Endothelial cell of umbilical vein (primary cell): ENCODE measurements at regions not wholly inside any gene's neighbourhood (a gene's known extent, or its start where the extent isn't known, plus 50 kb on each side); places are given as distances from the start of the nearest gene placed in this dataset.

Source experiments
- CTCF ChIP-seq, 2 donors: IDR thresholded peaks; 1 replicate in 1 of 2; 2 replicates in 1 of 2; pipeline ENCODE4 v1.5.1; 2011; ENCODE audit warnings: low read length in 2 of 2, mild to moderate bottlenecking in 2 of 2, moderate library complexity in 2 of 2, control low read depth in 1 of 2, inconsistent platforms in 1 of 2, low read depth in 1 of 2; ENCODE audit not compliant: insufficient read depth in 1 of 2; ENCODE audit errors: extremely low read depth in 1 of 2
- JUN ChIP-seq: IDR thresholded peaks from 2 replicates; pipeline ENCODE4 v1.6.1; 2011; ENCODE audit warnings: borderline replicate concordance, low read depth; ENCODE audit not compliant: insufficient read length, insufficient read depth
- MAX ChIP-seq: IDR thresholded peaks from 2 replicates; pipeline ENCODE4 v1.6.1; 2011; ENCODE audit not compliant: insufficient read depth, insufficient read length
- MYC ChIP-seq: IDR thresholded peaks from one replicate; pipeline ENCODE4 v1.6.1; 2011; ENCODE audit warnings: mild to moderate bottlenecking, low read depth, low read length
- POLR2A ChIP-seq: IDR thresholded peaks from 2 replicates; pipeline ENCODE4 v1.6.1; 2012; ENCODE audit warnings: low read depth, mild to moderate bottlenecking, control low read depth, low read length

GRCh38 chr2:7927691-7928090, 754.2 kb upstream of the ID2 start:
- no peak for TF ChIP-seq JUN
- no peak for TF ChIP-seq CTCF (IDR thresholded peaks at IDR 0.05; ENCODE audit: extremely low read depth in 1 of 2, insufficient read depth in 1 of 2, low read depth in 1 of 2, low read length in 2 of 2)
- no peak for TF ChIP-seq POLR2A
- TF ChIP-seq MAX, result no peak
- no peak for TF ChIP-seq MYC
